ENCODE measurements at regions not wholly inside any gene's neighbourhood (a gene's known extent, or its start where the extent isn't known, plus 50 kb on each side); places are given as distances from the start of the nearest gene placed in this dataset.

GRCh38 chr13:109869312-109870237, 83.2 kb upstream of the IRS2 start (continued):
- TF ChIP-seq PKNOX1 (IDR thresholded peaks at IDR 0.05) (peak; percentile 47; the same call in 1 of the 2 replicates), PYGO2 (tag; IDR thresholded peaks at IDR 0.05) (no peak), BHLHE40 (IDR thresholded peaks at IDR 0.05; ENCODE audit: low read length) (0 out of 2 replicates have a peak, but pooled peaks have one; percentile 54), RNF219 (CRISPR knock-in tag; IDR thresholded peaks at IDR 0.05) (no peak), RFX1 (IDR thresholded peaks at IDR 0.05) (peak; percentile 29; the same call in 1 of the 2 replicates), ATF6 (CRISPR knock-in tag; IDR thresholded peaks at IDR 0.05) (no peak), ZNF436 (CRISPR knock-in tag; IDR thresholded peaks at IDR 0.05) (no peak), USF2 (CRISPR knock-in tag; IDR thresholded peaks at IDR 0.05) (peak; percentile 20; the same call in 1 of the 2 replicates), CBFB (CRISPR knock-in tag; IDR thresholded peaks at IDR 0.05) (no peak), RBM34 (IDR thresholded peaks at IDR 0.05; ENCODE audit: borderline replicate concordance, insufficient read depth, low read length) (no peak), SIN3A (IDR thresholded peaks at IDR 0.05; ENCODE audit: borderline replicate concordance in 2 of 2, control insufficient read depth in 1 of 2, low read depth in 2 of 2, low read length in 2 of 2) (no peak), BCOR (IDR thresholded peaks at IDR 0.05) (no peak), SMARCB1 (IDR thresholded peaks at IDR 0.05; ENCODE audit: insufficient read length, low read depth) (no peak), ZNF384 (IDR thresholded peaks at IDR 0.05; ENCODE audit: low read depth, low read length) (0 out of 2 replicates have a peak, but pooled peaks have one; percentile 12), ZNF507 (tag; conservative IDR thresholded peaks at IDR 0.05) (no peak), TEAD2 (tag; IDR thresholded peaks at IDR 0.05) (no peak), DIDO1 (tag; IDR thresholded peaks at IDR 0.05; ENCODE audit: low read depth) (0 out of 2 replicates have a peak, but pooled peaks have one; percentile 63), U2AF1 (optimal IDR thresholded peaks at IDR 0.05; ENCODE audit: low read depth, low read length) (no peak), POLR2G (IDR thresholded peaks at IDR 0.05; ENCODE audit: low read depth, low read length) (no peak), FOXP1 (CRISPR knock-in tag; IDR thresholded peaks at IDR 0.05) (no peak), HCFC1 (IDR thresholded peaks at IDR 0.05; ENCODE audit: low read depth, low read length) (peak; percentile 44), SMAD4 (CRISPR knock-in tag; conservative IDR thresholded peaks at IDR 0.05) (peak; percentile 52; the same call in 1 of the 2 replicates)
